KMS-11 (cell line): ENCODE measurements at regions not wholly inside any gene's neighbourhood (a gene's known extent, or its start where the extent isn't known, plus 50 kb on each side); places are given as distances from the start of the nearest gene placed in this dataset.

Experiments
- H2AFZ ChIP-seq: fragments of 200-600 bp; sonication (generic); 2 replicates; pipeline ENCODE4 v1.6.1; 2016; ENCODE audit warnings: antibody characterized with exemption, mixed run types, low read depth
- H3K27ac ChIP-seq: fragments of 200-600 bp; sonication (generic); 2 replicates; pipeline ENCODE4 v1.6.1; 2016; ENCODE audit warnings: mild to moderate bottlenecking, mixed run types
- H3K27me3 ChIP-seq: fragments of 200-600 bp; sonication (generic); 2 replicates; pipeline ENCODE4 v1.6.1; 2017; ENCODE audit warnings: mild to moderate bottlenecking, low read depth, mixed run types, moderate library complexity; ENCODE audit not compliant: insufficient read depth
- H3K36me3 ChIP-seq: fragments of 200-600 bp; sonication (generic); 2 replicates; pipeline ENCODE4 v1.6.1; 2017; ENCODE audit warnings: mild to moderate bottlenecking, mixed run types; ENCODE audit not compliant: insufficient read depth
- H3K4me1 ChIP-seq: fragments of 200-600 bp; sonication (generic); 2 replicates; pipeline ENCODE4 v1.6.1; 2016; ENCODE audit warnings: mild to moderate bottlenecking, low read depth, mixed run types; ENCODE audit not compliant: poor library complexity, severe bottlenecking
- H3K4me2 ChIP-seq: fragments of 200-600 bp; sonication (generic); 2 replicates; pipeline ENCODE4 v1.7.0; 2016; ENCODE audit warnings: mild to moderate bottlenecking, mixed run types
- H3K4me3 ChIP-seq: fragments of 200-600 bp; sonication (generic); IDR thresholded peaks from 2 replicates; pipeline ENCODE4 v1.6.1; 2017; ENCODE audit warnings: low read depth, low read length, mixed read lengths; ENCODE audit not compliant: insufficient read depth
- H3K79me2 ChIP-seq: fragments of 200-600 bp; sonication (generic); 2 replicates; pipeline ENCODE4 v1.6.1; 2016; ENCODE audit warnings: low read depth, mixed run types; ENCODE audit not compliant: insufficient read depth
- H3K9ac ChIP-seq: fragments of 200-600 bp; sonication (generic); 2 replicates; pipeline ENCODE4 v1.6.1; 2016; ENCODE audit warnings: mild to moderate bottlenecking, mixed run types
- H4K20me1 ChIP-seq: fragments of 200-600 bp; sonication (generic); 2 replicates; pipeline ENCODE4 v1.6.1; 2016; ENCODE audit warnings: mild to moderate bottlenecking, mixed run types; ENCODE audit not compliant: insufficient read depth
- TF ChIP-seq, protein P1 (sequence below): fragments of 200-600 bp; sonication (generic); conservative IDR thresholded peaks from 2 replicates; pipeline ENCODE4 v1.6.1; 2017; ENCODE audit warnings: low read depth, mild to moderate bottlenecking, antibody characterized with exemption, low read length, moderate library complexity, mixed read lengths

- H3K9ac ChIP-seq = no peak overlapping the region
- TF ChIP-seq, protein P1, sequence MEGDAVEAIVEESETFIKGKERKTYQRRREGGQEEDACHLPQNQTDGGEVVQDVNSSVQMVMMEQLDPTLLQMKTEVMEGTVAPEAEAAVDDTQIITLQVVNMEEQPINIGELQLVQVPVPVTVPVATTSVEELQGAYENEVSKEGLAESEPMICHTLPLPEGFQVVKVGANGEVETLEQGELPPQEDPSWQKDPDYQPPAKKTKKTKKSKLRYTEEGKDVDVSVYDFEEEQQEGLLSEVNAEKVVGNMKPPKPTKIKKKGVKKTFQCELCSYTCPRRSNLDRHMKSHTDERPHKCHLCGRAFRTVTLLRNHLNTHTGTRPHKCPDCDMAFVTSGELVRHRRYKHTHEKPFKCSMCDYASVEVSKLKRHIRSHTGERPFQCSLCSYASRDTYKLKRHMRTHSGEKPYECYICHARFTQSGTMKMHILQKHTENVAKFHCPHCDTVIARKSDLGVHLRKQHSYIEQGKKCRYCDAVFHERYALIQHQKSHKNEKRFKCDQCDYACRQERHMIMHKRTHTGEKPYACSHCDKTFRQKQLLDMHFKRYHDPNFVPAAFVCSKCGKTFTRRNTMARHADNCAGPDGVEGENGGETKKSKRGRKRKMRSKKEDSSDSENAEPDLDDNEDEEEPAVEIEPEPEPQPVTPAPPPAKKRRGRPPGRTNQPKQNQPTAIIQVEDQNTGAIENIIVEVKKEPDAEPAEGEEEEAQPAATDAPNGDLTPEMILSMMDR = no peak
- no peaks in the 10 kb centered on the region for H3K36me3 ChIP-seq
- no peak overlapping the region for H2AFZ ChIP-seq
- no peak overlapping the region for H3K27ac ChIP-seq
- no peaks in the 10 kb centered on the region for H3K4me1 ChIP-seq
- H3K79me2 ChIP-seq = no peaks in the 10 kb centered on the region
- no peaks in the 10 kb centered on the region for H3K27me3 ChIP-seq
- no peaks in the 10 kb centered on the region for H4K20me1 ChIP-seq
- H3K4me3 ChIP-seq = no peak overlapping the region
- H3K4me2 ChIP-seq = no peak overlapping the region
Measured at GRCh38 chr12:92363295-92364146, 217.9 kb upstream of the BTG1 start.

GRCh38 chr12:92362785-92363184, 217.1 kb upstream of the BTG1 start:
- H3K9ac ChIP-seq = no peak overlapping the region
- no peak overlapping the region for H2AFZ ChIP-seq
- no peak overlapping the region for H3K27ac ChIP-seq
- H3K4me1 ChIP-seq = no peaks in the 10 kb centered on the region
- H3K4me2 ChIP-seq = no peak overlapping the region
- H3K79me2 ChIP-seq = no peaks in the 10 kb centered on the region
- H4K20me1 ChIP-seq = no peaks in the 10 kb centered on the region
- no peaks in the 10 kb centered on the region for H3K36me3 ChIP-seq
- H3K27me3 ChIP-seq = no peaks in the 10 kb centered on the region
- no peak overlapping the region for H3K4me3 ChIP-seq
- TF ChIP-seq, protein P1 = no peak

- Histone ChIP-seq H3K27ac (no peak overlapping the region), H2AFZ (no peak overlapping the region), H3K27me3 (no peaks in the 10 kb centered on the region), H3K4me3 (no peak overlapping the region), H3K79me2 (no peaks in the 10 kb centered on the region), H3K36me3 (no peaks in the 10 kb centered on the region), H3K4me2 (no peak overlapping the region), H3K4me1 (no peaks in the 10 kb centered on the region), H4K20me1 (no peaks in the 10 kb centered on the region), H3K9ac (no peak overlapping the region)
- TF ChIP-seq, protein P1 = no peak
Measured at GRCh38 chr12:92362126-92362525, 216.5 kb upstream of the BTG1 start.

DNA sequence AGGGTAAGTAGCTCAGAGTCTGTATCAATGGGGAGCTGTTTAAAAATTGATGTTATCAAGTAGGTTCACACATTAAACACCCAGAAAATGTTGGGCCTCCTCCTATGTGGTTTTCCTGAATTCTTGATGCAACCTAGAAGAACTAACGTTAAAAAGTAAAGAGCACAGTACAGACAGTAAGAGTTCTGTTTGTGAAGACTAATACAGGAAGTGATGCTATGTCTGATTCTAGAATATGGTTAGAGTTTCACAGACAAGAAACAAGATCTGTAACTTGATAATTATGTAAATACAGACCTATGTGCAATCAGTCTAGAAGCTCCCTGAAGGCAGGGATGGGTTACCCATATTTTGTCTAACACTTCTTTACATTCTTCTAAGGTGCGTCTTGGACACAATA, 214.9 kb upstream of the BTG1 start:
- H3K4me3 ChIP-seq = no peak overlapping the region
- H3K4me1 ChIP-seq = no peaks in the 10 kb centered on the region
- no peak overlapping the region for H2AFZ ChIP-seq
- no peaks in the 10 kb centered on the region for H3K79me2 ChIP-seq
- H4K20me1 ChIP-seq = no peaks in the 10 kb centered on the region
- TF ChIP-seq, protein P1 = no peak
- no peaks in the 10 kb centered on the region for H3K36me3 ChIP-seq
- H3K27ac ChIP-seq = no peak overlapping the region
- no peak overlapping the region for H3K9ac ChIP-seq
- no peaks in the 10 kb centered on the region for H3K27me3 ChIP-seq
- no peak overlapping the region for H3K4me2 ChIP-seq
